ENCODE measurements at regions not wholly inside any gene's neighbourhood (a gene's known extent, or its start where the extent isn't known, plus 50 kb on each side); places are given as distances from the start of the nearest gene placed in this dataset.

GRCh38 chr10:90417476-90418210 is 440.2 kb downstream of the HTR7 start:
- DNase-seq, result no peak

- no peak for DNase-seq
Measured at GRCh38 chr10:90418869-90419652, 438.8 kb downstream of the HTR7 start.

GRCh38 chr10:90420637-90421318 is 437.1 kb downstream of the HTR7 start:
- no peak for DNase-seq

- DNase-seq, result no peak
Measured at GRCh38 chr10:90421874-90422273, 436.0 kb downstream of the HTR7 start.

DNA sequence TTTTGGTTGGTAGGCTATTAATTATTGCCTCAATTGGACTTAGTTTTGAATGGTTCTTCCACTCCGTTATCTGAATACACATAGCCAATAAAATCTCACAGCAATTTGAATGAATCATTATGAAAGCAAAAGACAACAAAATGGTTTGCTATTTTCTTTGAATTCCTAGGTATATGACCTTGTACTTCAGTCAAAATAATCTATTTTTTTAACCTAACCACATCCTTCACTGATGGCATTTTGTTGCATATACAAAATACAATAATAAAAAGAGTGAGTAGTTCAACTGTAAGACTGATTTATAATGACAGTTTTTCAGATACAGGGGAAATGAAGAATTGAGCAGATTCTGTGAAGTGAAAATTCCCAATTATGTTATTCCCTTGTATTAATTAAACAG is 433.1 kb downstream of the HTR7 start:
- no peak for DNase-seq

DNA sequence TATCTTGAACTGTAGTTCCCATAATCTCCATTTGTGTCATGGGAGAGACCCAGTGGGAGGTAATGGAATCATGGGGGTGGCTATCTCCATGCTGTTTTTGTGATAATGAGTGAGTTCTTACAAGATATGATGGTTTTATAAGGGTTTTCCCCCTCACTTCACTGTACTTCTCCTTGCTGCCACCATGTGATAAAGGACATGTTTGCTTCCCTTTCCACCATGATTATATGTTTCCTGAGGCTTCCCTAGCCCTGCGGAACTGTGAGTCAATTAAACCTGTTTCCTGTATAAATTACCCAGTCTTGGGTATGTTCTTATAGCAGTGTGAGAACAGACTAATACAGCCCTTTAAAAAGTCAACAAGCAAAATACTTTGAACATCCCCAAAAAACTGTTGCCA is 427.7 kb downstream of the HTR7 start:
- no peak for DNase-seq

- no peak for DNase-seq
Measured at GRCh38 chr10:90432866-90433265, 425.0 kb downstream of the HTR7 start.

DNA sequence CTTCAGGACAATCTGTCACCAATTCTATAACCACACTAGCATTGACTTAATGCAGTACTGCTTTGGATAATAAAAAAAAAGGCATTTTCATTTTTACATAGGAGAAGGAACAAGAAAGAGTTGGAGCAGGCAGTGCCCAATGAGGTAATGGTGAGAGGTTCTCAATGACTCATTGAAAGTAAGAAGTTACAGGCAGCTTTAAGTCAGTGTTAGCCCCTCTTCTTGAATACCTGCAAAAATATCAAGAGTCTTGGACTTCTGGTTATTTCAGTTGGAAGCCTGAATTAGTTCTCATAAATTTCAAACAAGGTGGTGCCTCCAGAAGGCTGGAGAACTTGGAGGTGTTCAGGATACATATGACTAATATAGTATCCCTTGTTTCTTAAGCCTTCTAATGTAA is 422.5 kb downstream of the HTR7 start:
- no peak for DNase-seq

DNA sequence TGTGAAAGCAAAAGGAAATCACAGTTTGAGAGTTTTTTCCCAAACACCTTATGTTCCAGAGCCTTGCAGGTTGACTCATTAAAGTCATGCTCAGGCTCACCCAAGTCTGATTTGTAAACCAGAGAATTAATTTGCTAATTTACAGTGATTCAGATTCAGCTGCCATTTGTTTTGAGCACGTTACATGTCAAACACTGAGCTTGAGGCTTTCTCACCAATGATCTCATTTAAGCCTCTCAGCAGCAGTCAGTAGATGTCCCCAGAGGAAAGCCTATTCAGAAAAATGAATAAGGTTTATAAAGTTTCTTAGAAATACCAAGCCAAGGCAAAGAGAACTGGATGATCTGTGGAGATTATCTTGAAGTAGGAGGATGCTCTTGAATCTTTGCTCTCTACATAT is 420.4 kb downstream of the HTR7 start:
- no peak for DNase-seq

DNA sequence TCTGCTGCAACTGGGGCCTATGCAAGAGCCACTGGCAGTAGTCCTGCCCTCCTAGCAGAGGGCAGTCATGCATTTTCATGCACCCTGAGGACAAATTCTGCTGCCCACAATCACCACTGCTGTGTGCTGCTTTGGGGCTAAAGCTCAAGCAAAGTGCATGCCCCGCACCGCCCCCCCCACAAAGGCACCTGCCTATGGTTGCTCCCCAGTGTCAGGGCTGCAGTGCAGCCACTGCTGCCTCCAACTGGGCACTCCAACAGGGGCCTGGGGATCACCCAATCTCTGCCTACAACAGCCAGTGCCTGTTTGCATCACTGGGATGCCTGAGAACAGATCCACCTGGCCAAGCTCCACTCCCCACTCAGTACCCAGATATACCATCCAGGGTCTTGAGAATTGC is 417.0 kb downstream of the HTR7 start:
- no peak for DNase-seq

DNA sequence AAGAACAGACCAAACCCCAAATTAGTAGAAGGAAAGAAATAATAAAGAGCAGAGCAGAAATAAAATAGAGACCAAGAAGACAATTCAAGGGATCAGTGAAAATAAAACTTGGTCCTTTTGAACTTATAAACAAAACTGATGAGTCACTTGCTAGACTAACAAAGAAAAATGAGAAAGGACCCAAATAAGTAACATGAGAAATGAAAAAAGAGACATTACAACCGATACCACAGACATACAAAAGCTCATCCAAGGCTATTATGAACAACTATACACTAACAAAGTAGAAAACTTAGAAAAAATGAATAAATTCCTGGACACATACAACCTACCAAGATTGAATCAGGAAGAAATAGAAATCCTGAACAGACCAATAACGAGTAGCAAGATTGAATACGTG is 414.5 kb downstream of the HTR7 start:
- no peak for DNase-seq

DNA sequence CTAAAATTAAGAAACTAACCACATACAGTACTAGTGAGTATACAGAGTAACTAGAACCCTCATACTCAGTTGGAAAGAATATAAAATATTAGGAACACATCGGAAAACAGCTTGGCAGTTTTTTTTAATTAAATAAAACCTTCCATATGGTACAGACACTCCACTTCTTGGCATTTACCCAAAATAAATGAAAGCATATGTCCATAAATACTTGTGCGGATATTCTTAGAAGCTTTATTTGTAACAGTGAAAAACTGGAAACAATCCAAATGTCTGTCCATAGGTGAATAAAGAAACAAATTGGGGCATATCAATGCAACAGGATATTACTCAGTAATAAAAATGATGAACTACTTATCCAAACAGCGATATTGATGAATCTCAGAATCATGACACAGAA is 410.0 kb downstream of the HTR7 start:
- DNase-seq, result no peak

GRCh38 chr10:90450797-90451196 is 407.0 kb downstream of the HTR7 start:
- DNase-seq, result no peak

GRCh38 chr10:90451283-90451682 is 406.6 kb downstream of the HTR7 start:
- DNase-seq, result no peak

- DNase-seq, result no peak
Measured at GRCh38 chr10:90458054-90458453, 399.8 kb downstream of the HTR7 start.

DNA sequence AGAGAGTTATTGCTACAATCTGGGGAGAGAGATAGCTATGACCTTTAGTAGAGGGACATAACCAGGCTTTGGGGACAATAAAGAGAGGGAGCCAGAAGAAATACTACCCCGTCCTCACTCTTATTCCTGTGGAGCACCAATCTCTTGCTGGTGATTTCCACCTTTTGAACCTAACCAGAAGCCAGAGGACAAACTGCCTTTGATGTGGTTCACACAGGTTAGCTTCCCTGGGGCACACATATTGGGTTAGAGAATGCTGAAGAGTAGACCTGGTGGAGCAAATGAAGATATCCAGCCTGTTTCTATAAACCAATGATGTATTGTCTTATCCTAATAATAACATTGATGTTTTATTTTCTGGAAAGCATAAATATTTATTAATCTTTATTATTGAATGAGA is 399.3 kb downstream of the HTR7 start:
- no peak for DNase-seq

DNA sequence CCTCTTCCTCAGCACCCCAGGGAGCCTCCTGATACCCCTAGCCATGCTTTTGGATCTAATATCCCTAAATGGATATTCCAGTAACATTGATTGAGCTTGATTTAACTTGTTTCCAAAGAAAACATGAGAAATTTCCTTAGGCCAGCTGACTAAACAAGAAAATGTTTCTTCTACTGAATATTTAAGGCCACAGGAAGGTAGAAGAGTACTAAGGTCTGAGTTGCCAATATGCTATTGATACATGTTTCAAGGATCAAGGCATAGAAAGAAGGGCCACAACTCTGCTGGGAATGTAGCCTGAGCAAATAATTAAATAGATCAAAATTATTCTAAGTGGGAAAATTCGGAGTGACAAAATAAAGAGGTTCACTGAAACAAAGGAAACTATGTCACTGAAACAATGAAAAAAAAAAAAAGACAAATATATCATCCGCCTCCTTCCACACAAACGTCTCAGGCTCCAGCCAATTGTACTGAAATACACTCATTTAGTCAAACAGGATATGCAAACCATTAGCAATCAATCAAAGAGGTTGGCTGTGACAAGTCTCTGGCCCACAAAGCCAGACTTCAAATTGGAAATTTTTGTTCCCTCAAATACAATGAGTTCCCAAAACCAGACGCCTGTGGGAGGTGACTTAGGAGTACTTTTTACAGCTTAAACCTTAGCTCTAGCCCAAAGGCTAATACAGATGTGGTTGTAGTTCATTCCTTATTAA is 396.2 kb downstream of the HTR7 start:
- DNase-seq, result no peak

- DNase-seq, result no peak
Measured at GRCh38 chr10:90462749-90463470, 394.9 kb downstream of the HTR7 start.

DNA sequence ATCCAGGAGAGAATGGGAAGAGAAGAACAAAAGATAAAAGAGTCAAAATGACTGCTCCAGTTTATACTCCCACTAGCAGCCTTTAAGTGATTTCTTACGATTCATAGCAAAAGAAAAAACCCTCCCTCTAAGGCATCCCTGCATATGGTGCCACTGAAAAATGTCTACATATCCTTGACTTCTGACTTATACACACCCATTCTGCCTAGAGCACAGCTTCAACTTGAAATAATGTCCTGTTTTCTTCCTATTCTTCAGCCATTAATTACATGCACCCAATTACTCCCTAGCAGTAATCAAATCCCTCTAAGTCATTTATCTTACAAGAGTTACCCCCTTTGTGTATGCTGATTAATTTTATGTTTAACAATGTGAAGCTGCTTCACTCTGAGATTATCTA is 393.5 kb downstream of the HTR7 start:
- DNase-seq, result no peak

GRCh38 chr10:90470966-90471365 is 386.9 kb downstream of the HTR7 start:
- no peak for DNase-seq

GRCh38 chr10:90480466-90480865 is 377.4 kb downstream of the HTR7 start:
- no peak for DNase-seq

DNA sequence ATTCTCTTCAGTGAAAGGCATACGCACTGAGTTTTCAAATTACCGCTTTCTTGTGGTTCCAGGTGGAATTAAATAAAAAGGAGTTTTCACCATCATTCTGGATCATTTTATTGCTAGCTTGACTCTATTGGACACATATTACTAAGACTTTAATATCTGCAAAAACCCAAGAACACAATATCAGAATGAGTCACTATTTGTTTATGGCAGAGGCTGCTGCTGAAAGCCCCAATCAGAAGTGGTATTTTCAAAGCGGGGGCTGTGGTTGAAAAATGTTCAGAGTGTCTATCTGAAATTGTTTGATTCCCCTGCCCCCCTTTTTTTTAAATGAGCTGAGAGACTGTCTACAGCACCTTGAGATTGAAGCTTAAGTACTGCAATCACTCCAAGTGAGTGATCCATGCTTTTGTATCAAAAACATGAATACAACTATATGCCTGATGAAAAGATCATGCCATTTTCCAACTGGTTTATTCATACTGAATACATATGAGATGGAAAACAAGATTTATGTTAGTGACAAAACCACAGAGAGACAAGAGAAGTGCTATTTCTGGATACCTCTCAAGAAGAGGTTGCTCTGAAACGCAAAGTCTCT is 376.4 kb downstream of the HTR7 start:
- DNase-seq, result no peak
